Hepatic stellate cell (primary cell): ENCODE measurements at regions not wholly inside any gene's neighbourhood (a gene's known extent, or its start where the extent isn't known, plus 50 kb on each side); places are given as distances from the start of the nearest gene placed in this dataset.
A peak's percentile ranks its signal among the peaks of the same experiment; 100 is the strongest.
"Not testable (repeated sequence)": the region's sequence is repeated elsewhere in the genome, so short reads cannot be mapped to it uniquely, and the experiment has no call there.

Experiments
- DNase-seq: peaks from one replicate; pipeline ENCODE4 v3.0.0; 2011; ENCODE audit warnings: low spot score

GRCh38 chr4:104549736-104550135 lies 55.0 kb upstream of the CXXC4 start:
- DNase-seq: no peak

- DNase-seq: no peak
These were observed 64.8 kb upstream of the CXXC4 start for GRCh38 chr4:104559502-104559901.

- no peak for DNase-seq
These were observed 76.6 kb upstream of the CXXC4 start for GRCh38 chr4:104571341-104571740.

DNA sequence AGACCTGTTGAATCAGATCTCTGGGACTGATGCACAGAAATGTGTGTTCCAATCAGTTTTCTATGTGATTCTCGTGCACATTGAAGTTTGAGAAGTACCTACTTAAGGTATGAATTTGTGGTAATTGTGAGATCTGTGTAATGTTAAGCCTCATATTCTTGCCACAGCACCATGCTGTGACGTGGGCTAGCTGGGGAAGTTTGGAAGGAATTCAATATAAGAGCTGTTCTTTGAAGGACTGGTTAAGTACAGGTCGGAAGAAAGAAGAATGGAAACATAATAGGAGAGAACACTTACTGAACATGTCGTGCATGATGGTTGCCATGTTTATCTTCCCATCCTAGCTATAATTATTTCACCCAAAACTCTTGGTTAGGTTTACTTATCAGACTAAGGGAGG lies 79.7 kb upstream of the CXXC4 start:
- DNase-seq: no peak

DNA sequence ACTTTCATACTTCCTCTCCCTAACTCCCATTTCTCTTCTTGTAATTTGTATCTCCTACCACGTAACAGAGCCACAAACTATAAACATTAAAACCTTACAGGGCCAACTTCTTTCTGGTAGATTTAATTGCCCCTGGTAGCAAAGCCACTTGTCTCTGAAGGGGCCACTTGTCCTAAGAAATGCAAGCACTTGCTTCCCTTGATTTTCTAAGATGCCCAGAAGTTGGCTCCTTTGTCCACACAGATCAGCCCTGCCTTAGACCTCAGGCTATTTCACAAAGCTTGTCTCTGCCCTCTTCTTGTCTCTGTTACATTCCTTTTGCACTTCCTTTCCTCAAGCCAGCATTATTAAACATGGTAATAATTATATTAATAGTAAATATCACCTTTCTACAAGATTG lies 80.6 kb upstream of the CXXC4 start:
- DNase-seq: no peak

GRCh38 chr4:104577405-104577804 lies 82.7 kb upstream of the CXXC4 start:
- DNase-seq: no peak

GRCh38 chr4:104581476-104581875 lies 86.8 kb upstream of the CXXC4 start:
- not testable (repeated sequence) for DNase-seq

- DNase-seq: not testable (repeated sequence)
These were observed 87.4 kb upstream of the CXXC4 start for GRCh38 chr4:104582056-104582455.

DNA sequence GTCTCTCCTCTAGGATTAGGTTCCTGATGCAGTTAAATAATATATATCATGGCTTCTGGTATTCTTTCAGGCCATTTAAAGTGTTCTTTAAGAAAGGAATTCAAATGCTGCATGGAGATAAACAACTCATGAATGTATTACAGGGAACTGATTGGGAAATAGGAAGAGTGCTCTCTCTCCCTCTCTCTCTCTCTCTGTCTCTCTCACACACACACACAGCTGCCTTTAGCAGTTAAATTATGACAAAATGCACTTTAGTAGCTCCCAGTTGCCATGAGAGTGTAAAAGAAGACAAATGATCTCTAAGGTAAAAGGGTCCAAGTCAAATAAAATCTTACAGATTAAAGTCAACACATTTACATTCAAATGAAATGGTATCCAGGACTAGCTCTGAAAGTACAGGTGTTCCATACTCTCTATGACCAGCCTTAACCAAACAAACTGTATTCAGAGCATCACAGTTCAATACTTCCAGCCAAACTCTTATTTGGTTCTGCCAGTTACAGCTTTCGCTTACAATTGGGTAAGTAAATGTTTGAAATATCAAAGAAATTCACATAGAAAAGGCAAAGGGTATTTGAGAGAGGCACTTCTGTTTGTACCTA lies 94.7 kb upstream of the CXXC4 start:
- no peak for DNase-seq

- DNase-seq: no peak
These were observed 96.8 kb upstream of the CXXC4 start for GRCh38 chr4:104591510-104591911.

GRCh38 chr4:104592183-104592582 lies 97.5 kb upstream of the CXXC4 start:
- no peak for DNase-seq

DNA sequence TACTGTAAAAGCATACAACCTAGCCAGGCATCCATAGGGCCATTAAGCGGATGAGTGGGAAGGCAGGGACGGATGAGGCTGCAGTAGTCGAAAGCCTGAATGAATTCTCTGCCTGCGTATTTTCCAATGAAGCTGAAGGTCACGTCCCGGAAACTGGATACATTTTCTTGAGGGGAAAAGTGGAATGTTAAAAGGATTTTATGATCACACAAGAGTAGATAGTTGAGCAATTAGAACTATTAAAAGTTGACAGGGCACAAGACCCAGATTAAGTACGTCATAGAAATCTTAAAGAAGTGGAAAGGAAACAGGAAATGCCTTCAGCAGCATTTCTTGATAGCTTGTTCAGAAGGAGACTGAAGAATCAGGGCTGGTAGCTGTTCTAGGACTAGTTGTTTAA lies 98.3 kb upstream of the CXXC4 start:
- DNase-seq: peak; percentile 8

- no peak for DNase-seq
These were observed 101.5 kb upstream of the CXXC4 start for GRCh38 chr4:104596189-104596588.

DNA sequence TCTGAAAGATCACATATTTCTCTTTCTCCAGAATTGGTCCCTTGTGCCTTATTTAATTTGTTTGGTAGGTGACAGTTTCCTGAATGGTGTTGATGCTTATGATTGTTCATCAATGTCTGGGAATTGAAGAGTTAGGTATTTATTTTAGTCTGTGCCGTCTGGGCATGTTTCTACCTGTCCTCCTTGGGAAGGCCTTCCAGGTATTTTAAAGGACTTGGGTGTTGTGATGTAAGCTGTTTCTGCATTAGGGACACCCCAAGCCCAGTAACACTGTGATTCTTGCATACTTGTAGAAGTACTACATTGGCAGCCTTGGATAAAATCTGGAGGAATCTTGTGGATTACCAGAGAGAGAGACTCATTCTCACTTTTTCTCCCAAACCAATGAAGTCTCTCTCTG lies 120.8 kb upstream of the CXXC4 start:
- DNase-seq: no peak

DNA sequence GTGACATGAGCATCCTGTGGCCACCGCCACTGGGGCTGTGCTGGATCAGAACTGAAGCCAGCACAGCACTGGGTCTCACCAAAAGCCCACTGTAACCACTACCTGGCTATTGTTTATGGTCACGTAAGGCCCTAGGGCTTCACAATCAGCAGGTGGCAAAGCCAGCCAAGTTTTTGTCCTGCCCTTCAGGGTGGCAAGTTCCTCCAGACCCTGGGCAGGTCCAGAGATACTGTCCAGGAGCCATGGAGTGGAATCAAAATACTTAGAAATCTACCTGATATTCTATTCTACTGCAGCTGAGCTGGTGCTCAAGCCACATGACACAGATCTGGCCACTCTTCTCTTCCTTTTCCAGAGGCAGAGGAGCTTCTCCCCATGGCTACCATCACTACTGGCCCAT lies 121.2 kb upstream of the CXXC4 start:
- DNase-seq: no peak

DNA sequence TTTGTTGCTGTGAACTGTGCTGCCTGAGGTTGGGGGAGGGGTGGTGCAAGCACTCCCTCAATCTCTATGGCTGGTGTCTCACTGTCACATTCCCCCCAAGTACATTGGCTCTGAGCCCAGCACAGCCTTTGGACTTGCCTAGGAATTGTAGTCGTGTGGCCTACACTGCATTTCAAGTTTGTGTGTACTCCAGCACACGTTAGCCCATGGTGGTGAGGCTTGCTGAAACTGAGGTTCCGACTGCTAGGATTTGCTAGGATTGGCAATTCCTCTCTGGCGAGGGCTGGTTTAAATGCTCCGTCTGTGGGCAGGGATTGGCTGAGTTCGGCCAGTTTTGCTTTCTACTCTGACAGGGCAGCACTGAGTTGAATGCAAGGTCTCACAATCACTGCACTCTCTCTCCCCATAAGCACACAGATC lies 121.7 kb upstream of the CXXC4 start:
- no peak for DNase-seq

GRCh38 chr4:104625706-104626105 lies 131.0 kb upstream of the CXXC4 start:
- DNase-seq: no peak

GRCh38 chr4:104629601-104630000 lies 134.9 kb upstream of the CXXC4 start:
- no peak for DNase-seq

DNA sequence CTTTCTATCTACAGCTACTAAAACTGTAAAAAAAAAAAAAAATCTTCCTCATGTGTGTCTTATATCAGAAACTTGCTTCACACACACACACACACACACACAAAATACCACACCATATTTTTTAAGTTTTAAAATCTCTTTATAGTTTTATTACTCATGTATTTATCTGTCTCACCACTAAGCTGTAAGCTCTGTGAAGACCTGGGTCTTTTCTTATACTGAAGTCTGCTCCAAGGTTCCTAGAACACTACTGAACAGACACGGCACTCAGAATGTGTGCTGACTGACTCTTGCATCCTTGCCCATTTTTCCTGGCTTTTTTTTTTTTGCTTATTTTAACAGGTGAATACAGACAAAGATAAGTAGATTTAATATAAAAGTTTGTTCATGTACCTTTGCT lies 135.6 kb upstream of the CXXC4 start:
- DNase-seq: no peak

DNA sequence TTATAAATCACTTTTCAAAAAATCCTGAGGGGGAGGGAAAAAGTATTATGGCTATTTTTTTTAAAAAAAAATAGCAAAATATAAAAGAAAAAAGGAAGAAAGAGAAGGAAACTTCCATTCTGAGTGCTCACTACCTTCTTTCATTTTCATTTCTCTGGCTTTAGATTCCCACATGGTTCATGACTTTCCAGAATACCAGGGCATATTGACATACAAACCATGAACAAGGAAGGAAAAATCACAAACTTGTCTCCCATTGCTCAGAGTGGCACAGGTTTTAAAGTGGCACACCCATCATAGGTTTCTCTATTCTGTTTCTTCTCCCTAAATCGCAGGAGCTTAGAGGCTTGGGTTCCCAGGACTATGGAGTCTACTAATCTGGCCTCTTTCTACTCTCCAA lies 136.3 kb upstream of the CXXC4 start:
- DNase-seq: no peak

DNA sequence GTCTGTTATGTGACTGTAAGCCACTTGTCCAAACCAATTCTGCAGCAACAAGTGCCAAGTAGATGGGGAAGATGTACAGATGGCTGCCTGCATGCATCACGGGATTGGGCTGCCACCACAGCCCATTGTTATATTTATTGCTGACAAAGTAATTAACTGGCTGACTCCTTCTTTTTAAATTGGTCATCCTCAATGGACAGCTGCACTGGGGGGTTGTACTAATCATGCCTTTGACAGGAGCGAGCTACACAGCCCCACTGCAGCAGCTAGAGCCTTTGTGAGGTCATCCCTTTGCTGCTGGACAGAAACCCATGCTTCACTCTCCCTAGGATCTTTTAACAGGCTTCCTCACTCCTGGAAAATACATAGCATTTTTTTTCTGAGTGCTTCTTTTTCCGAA lies 146.7 kb upstream of the CXXC4 start:
- no peak for DNase-seq

DNA sequence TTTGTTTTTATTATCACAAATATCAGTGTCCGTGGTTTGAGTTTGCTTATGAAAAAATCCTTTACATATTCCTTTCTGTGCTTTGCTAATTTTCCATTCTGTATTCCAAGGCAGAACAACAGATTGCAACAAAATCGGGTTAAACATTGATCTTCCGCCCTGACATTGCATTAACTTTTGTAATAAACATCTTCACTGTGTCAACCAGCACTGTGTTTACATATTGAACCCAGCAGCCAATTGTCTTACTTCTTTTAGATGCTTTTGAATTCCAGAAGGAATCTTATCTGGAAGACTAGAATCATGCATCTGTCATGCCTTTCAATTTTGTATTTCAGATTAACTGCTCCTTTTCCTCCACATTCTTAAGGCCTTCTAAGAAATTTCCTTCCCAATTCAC lies 147.8 kb upstream of the CXXC4 start:
- DNase-seq: no peak

- no peak for DNase-seq
These were observed 149.1 kb upstream of the CXXC4 start for GRCh38 chr4:104643805-104644204.

- no peak for DNase-seq
These were observed 154.9 kb upstream of the CXXC4 start for GRCh38 chr4:104649631-104650030.

GRCh38 chr4:104662269-104662668 lies 167.6 kb upstream of the CXXC4 start:
- not testable (repeated sequence) for DNase-seq
